ELR (cell line): ENCODE measurements at regions not wholly inside any gene's neighbourhood (a gene's known extent, or its start where the extent isn't known, plus 50 kb on each side); places are given as distances from the start of the nearest gene placed in this dataset.

ENCODE experiments used
- DNase-seq: peaks from one replicate; pipeline ENCODE4 v3.0.0-alpha.2; 2015; ENCODE audit warnings: low read depth

GRCh38 chr6:77979204-77979603, 326.4 kb downstream of the MEI4 start:
- no peak for DNase-seq

- no peak for DNase-seq
These were observed 333.7 kb downstream of the MEI4 start for GRCh38 chr6:77986380-77987034.

GRCh38 chr6:77987035-77987384, 334.2 kb downstream of the MEI4 start:
- DNase-seq, result no peak

- DNase-seq, result no peak
These were observed 357.3 kb downstream of the MEI4 start for GRCh38 chr6:78010130-78010529.

GRCh38 chr6:78020586-78020985, 367.7 kb downstream of the MEI4 start:
- no peak for DNase-seq

GRCh38 chr6:78025502-78025901, 372.7 kb downstream of the MEI4 start:
- no peak for DNase-seq

GRCh38 chr6:78031228-78031627, 378.4 kb downstream of the MEI4 start:
- no peak for DNase-seq

- DNase-seq, result no peak
These were observed 406.3 kb downstream of the MEI4 start for GRCh38 chr6:78059171-78059570.

GRCh38 chr6:78062993-78063392, 410.2 kb downstream of the MEI4 start:
- no peak for DNase-seq

GRCh38 chr6:78076371-78076770, 423.5 kb downstream of the MEI4 start:
- no peak for DNase-seq

- DNase-seq, result no peak
These were observed 436.7 kb downstream of the MEI4 start for GRCh38 chr6:78089531-78089930.

- DNase-seq, result no peak
These were observed 441.1 kb downstream of the MEI4 start for GRCh38 chr6:78093906-78094305.

- DNase-seq, result no peak
These were observed 448.5 kb downstream of the MEI4 start for GRCh38 chr6:78101387-78101786.

GRCh38 chr6:78110641-78111040, 457.8 kb downstream of the MEI4 start:
- DNase-seq, result no peak

- no peak for DNase-seq
These were observed 465.1 kb downstream of the MEI4 start for GRCh38 chr6:78117966-78118365.

- DNase-seq, result no peak
These were observed 478.7 kb downstream of the MEI4 start for GRCh38 chr6:78131521-78131920.

- DNase-seq, result no peak
These were observed 480.0 kb downstream of the MEI4 start for GRCh38 chr6:78132671-78133410.

GRCh38 chr6:78150425-78150824, 497.6 kb downstream of the MEI4 start:
- DNase-seq, result no peak

- no peak for DNase-seq
These were observed 501.1 kb downstream of the MEI4 start for GRCh38 chr6:78153976-78154375.

- no peak for DNase-seq
These were observed 504.8 kb downstream of the MEI4 start for GRCh38 chr6:78157606-78158005.

GRCh38 chr6:78188891-78189290, 536.1 kb downstream of the MEI4 start:
- DNase-seq, result no peak

GRCh38 chr6:78192057-78192456, 539.2 kb downstream of the MEI4 start:
- DNase-seq, result no peak

GRCh38 chr6:78199044-78199443, 546.2 kb downstream of the MEI4 start:
- no peak for DNase-seq

- DNase-seq, result no peak
These were observed 569.4 kb downstream of the MEI4 start for GRCh38 chr6:78222226-78222625.
